Nucleus accumbens (tissue), 56 donors: ENCODE measurements at regions not wholly inside any gene's neighbourhood (a gene's known extent, or its start where the extent isn't known, plus 50 kb on each side); places are given as distances from the start of the nearest gene placed in this dataset.

Source experiments
- DNase-seq, 56 donors: peaks; one replicate each; lab custom pipeline; 2025; lab: John Stamatoyannopoulos, UW

- DNase-seq: no peak
These were observed 58.9 kb downstream of the IRX1 start for GRCh38 chr5:3654515-3654914.

- DNase-seq: no peak
These were observed 61.2 kb downstream of the IRX1 start for GRCh38 chr5:3656803-3657202.

GRCh38 chr5:3657364-3658022, 61.9 kb downstream of the IRX1 start:
- no peak for DNase-seq

- DNase-seq: no peak
These were observed 63.3 kb downstream of the IRX1 start for GRCh38 chr5:3658929-3659328.

- DNase-seq: no peak
These were observed 64.3 kb downstream of the IRX1 start for GRCh38 chr5:3659907-3660306.

GRCh38 chr5:3660630-3661029, 65.0 kb downstream of the IRX1 start:
- no peak for DNase-seq

- no peak for DNase-seq
These were observed 66.2 kb downstream of the IRX1 start for GRCh38 chr5:3661755-3662296.

- DNase-seq: no peak
These were observed 66.7 kb downstream of the IRX1 start for GRCh38 chr5:3662344-3662743.

GRCh38 chr5:3671337-3671736, 75.7 kb downstream of the IRX1 start:
- DNase-seq: no peak

GRCh38 chr5:3678801-3679200, 83.2 kb downstream of the IRX1 start:
- DNase-seq: no peak

- no peak for DNase-seq
These were observed 85.2 kb downstream of the IRX1 start for GRCh38 chr5:3680821-3681220.

- DNase-seq: no peak
These were observed 88.5 kb downstream of the IRX1 start for GRCh38 chr5:3684118-3684517.

GRCh38 chr5:3684771-3685354, 89.2 kb downstream of the IRX1 start:
- DNase-seq: no peak

- DNase-seq: no peak
These were observed 99.2 kb downstream of the IRX1 start for GRCh38 chr5:3694819-3695218.

- no peak for DNase-seq
These were observed 100.2 kb downstream of the IRX1 start for GRCh38 chr5:3695818-3696217.

- DNase-seq: no peak
These were observed 102.8 kb downstream of the IRX1 start for GRCh38 chr5:3698412-3698811.

- DNase-seq: no peak
These were observed 106.1 kb downstream of the IRX1 start for GRCh38 chr5:3701694-3702093.

GRCh38 chr5:3704661-3705060, 109.0 kb downstream of the IRX1 start:
- no peak for DNase-seq

GRCh38 chr5:3709068-3709716, 113.6 kb downstream of the IRX1 start:
- DNase-seq: no peak

GRCh38 chr5:3709717-3710348, 114.2 kb downstream of the IRX1 start:
- DNase-seq: no peak

- DNase-seq: no peak
These were observed 119.4 kb downstream of the IRX1 start for GRCh38 chr5:3715062-3715461.
